ENCODE measurements at regions not wholly inside any gene's neighbourhood (a gene's known extent, or its start where the extent isn't known, plus 50 kb on each side); places are given as distances from the start of the nearest gene placed in this dataset.

- DNase-seq = peak; percentile 72
These were observed 150.5 kb upstream of the RUNX3 start for GRCh38 chr1:25080294-25081209.

GRCh38 chr1:25079048-25079447, 149.0 kb upstream of the RUNX3 start:
- DNase-seq = no peak

- DNase-seq = no peak
These were observed 144.5 kb upstream of the RUNX3 start for GRCh38 chr1:25074351-25075227.

- no peak for DNase-seq
These were observed 143.7 kb upstream of the RUNX3 start for GRCh38 chr1:25073640-25074270.

- no peak for DNase-seq
These were observed 142.4 kb upstream of the RUNX3 start for GRCh38 chr1:25072461-25072860.

GRCh38 chr1:25068829-25069228, 138.8 kb upstream of the RUNX3 start:
- no peak for DNase-seq

- no peak for DNase-seq
These were observed 138.2 kb upstream of the RUNX3 start for GRCh38 chr1:25068316-25068715.

GRCh38 chr1:25067518-25068251, 137.6 kb upstream of the RUNX3 start:
- DNase-seq = no peak

GRCh38 chr1:25066731-25067517, 136.8 kb upstream of the RUNX3 start:
- no peak for DNase-seq

- no peak for DNase-seq
These were observed 136.2 kb upstream of the RUNX3 start for GRCh38 chr1:25066256-25066655.

- peak; percentile 11 for DNase-seq
These were observed 135.7 kb upstream of the RUNX3 start for GRCh38 chr1:25065795-25066238.

- DNase-seq = no peak
These were observed 135.2 kb upstream of the RUNX3 start for GRCh38 chr1:25065321-25065721.

- DNase-seq = no peak
These were observed 134.6 kb upstream of the RUNX3 start for GRCh38 chr1:25064465-25065240.

- DNase-seq = no peak
These were observed 133.7 kb upstream of the RUNX3 start for GRCh38 chr1:25063591-25064416.

GRCh38 chr1:25062621-25063255, 132.7 kb upstream of the RUNX3 start:
- DNase-seq = no peak

GRCh38 chr1:25061261-25061995, 131.4 kb upstream of the RUNX3 start:
- no peak for DNase-seq

- DNase-seq = no peak
These were observed 127.1 kb upstream of the RUNX3 start for GRCh38 chr1:25057188-25057587.

GRCh38 chr1:25056536-25056935, 126.5 kb upstream of the RUNX3 start:
- DNase-seq = no peak

- DNase-seq = no peak
These were observed 125.9 kb upstream of the RUNX3 start for GRCh38 chr1:25055961-25056360.

Measured in OCI-M1 (cell line).